22Rv1 (cell line): ENCODE measurements at regions not wholly inside any gene's neighbourhood (a gene's known extent, or its start where the extent isn't known, plus 50 kb on each side); places are given as distances from the start of the nearest gene placed in this dataset.

Experiments
- H3K27ac ChIP-seq: fragments of 450-650 bp; 2 replicates; pipeline ENCODE4 v1.5.1; 2017
- CTCF ChIP-seq: fragments of 450-650 bp; IDR thresholded peaks from 2 replicates; pipeline ENCODE4 v1.5.1; 2017; ENCODE audit warnings: mild to moderate bottlenecking
- ZFX ChIP-seq: fragments of 450-650 bp; IDR thresholded peaks from 2 replicates; pipeline ENCODE4 v1.6.1; 2017; ENCODE audit warnings: antibody characterized with exemption, borderline replicate concordance

GRCh38 chr1:38677311-38677710 is 182.3 kb downstream of the RRAGC start:
- H3K27ac ChIP-seq, result no peak overlapping the region
- TF ChIP-seq CTCF (no peak), ZFX (no peak)

GRCh38 chr1:38672692-38673091 is 186.9 kb downstream of the RRAGC start:
- no peak overlapping the region for H3K27ac ChIP-seq
- TF ChIP-seq CTCF (no peak), ZFX (no peak)

- TF ChIP-seq CTCF (no peak), ZFX (no peak)
- H3K27ac ChIP-seq, result no peak overlapping the region
Measured at GRCh38 chr1:38671221-38671620, 188.4 kb downstream of the RRAGC start.

DNA sequence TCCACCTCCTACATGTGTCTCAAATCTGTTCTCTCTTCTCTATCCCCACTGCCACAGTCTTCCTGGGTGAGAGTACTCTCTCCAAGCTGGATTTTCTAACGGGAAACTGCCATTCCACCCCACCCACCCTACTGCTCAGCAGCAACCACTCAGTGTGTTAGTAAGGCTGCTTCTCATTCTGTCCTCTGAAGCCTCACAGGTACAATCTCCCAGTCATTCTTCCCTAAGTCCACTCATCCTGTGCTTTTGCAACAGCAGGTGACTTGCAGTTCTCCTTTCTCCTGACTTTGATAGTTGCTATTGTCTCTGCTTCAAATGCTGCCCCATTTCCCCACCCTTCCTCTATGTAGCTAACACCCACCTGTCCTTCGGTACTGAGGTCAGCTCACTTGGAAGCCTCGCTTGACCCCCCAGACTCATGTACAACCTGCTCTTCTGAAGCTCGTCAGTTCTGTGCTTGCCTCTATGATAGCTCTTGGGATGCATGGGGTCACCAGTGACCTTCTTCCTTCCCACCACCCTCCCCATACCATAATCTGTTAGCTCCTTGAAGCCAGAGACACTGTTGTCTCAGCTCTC is 188.9 kb downstream of the RRAGC start:
- no peak overlapping the region for H3K27ac ChIP-seq
- TF ChIP-seq ZFX, result no peak
- no peak for TF ChIP-seq CTCF

DNA sequence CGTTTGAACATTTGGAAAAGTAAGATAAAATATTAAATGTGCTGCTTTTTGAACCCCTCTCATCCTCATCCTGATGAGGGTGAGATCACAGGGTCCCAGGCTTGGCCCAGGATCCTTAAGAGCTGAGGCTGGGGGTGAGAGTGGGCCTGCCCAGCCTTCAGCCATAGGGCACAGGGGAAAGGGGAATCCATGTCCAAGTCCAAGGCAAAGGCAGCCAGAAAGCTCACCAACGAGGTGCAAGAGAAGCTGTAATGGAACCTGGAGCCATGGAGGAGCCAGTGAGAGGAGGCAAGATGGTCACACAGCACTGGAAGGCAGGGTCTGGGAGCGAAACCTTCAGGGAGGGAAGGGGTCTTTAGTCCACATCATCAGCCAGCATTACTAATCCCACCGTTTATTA is 191.9 kb downstream of the RRAGC start:
- no peak overlapping the region for H3K27ac ChIP-seq

GRCh38 chr1:38662126-38662525 is 197.4 kb downstream of the RRAGC start:
- H3K27ac ChIP-seq, result no peak overlapping the region

More for the DNA sequence above, 191.9 kb downstream of the RRAGC start:
- no peak for TF ChIP-seq CTCF
- no peak for TF ChIP-seq ZFX

GRCh38 chr1:38658883-38659282 is 200.7 kb downstream of the RRAGC start:
- no peak overlapping the region for H3K27ac ChIP-seq
- no peak for TF ChIP-seq ZFX
- no peak for TF ChIP-seq CTCF

More at GRCh38 chr1:38662126-38662525, 197.4 kb downstream of the RRAGC start:
- no peak for TF ChIP-seq CTCF
- no peak for TF ChIP-seq ZFX
